B cell (primary cell): ENCODE measurements at regions not wholly inside any gene's neighbourhood (a gene's known extent, or its start where the extent isn't known, plus 50 kb on each side); places are given as distances from the start of the nearest gene placed in this dataset.

Source experiments
- ATAC-seq: fragments of 200-7000 bp; cut with Tn5 transposase; one replicate; pipeline ENCODE4 v1.10.0; 2021; ENCODE audit warnings: low read depth, mild to moderate bottlenecking, moderate number of reproducible peaks, moderate library complexity
- CTCF ChIA-PET: fragments of 350-600 bp; sonication (Branson Sonifier 250); formaldehyde crosslinking; loops from one replicate; lab custom pipeline; 2021; ENCODE audit warnings: antibody characterized with exemption, inconsistent platforms; lab: Charles Lee
- POLR2A ChIA-PET: fragments of 350-600 bp; sonication (Branson Sonifier 250); formaldehyde crosslinking; loops from one replicate; lab custom pipeline; 2021; ENCODE audit warnings: antibody characterized with exemption; lab: Charles Lee
- DNase-seq: peaks from one replicate; pipeline ENCODE4 v3.0.0; 2013
- H2AFZ ChIP-seq: 2 replicates; pipeline ENCODE4 v1.6.1; 2012; ENCODE audit warnings: mild to moderate bottlenecking, low read depth, low read length; ENCODE audit not compliant: insufficient read depth, poor library complexity, severe bottlenecking
- H3K27ac ChIP-seq, 2 donors: 1 replicate in 1 of 2; 2 replicates in 1 of 2; pipeline ENCODE4 v1.5.1; 2012 to 2013; ENCODE audit warnings: low read length in 2 of 2, mild to moderate bottlenecking in 2 of 2, moderate library complexity in 1 of 2
- H3K27me3 ChIP-seq, 4 experiments: fragments of 200-600 bp in 1 of 4; sonication (generic) in 1 of 4; replicated peaks in 1 of 4; 1 replicate in 2 of 4; 2 replicates in 2 of 4; pipeline versions ENCODE4 v1.6.1 to v1.7.0; 2013 to 2016; ENCODE audit warnings: low read length in 3 of 4, mild to moderate bottlenecking in 2 of 4, mixed read lengths in 1 of 4, moderate library complexity in 1 of 4; ENCODE audit not compliant: insufficient read depth in 4 of 4, control insufficient read depth in 3 of 4; ENCODE audit errors: control extremely low read depth in 1 of 4
- H3K36me3 ChIP-seq, 2 experiments: replicated peaks in 1 of 2; 1 replicate in 1 of 2; 2 replicates in 1 of 2; pipeline versions ENCODE4 v1.6.1 to v1.7.1; 2013; ENCODE audit warnings: low read length in 1 of 2; ENCODE audit not compliant: insufficient read depth in 2 of 2, control insufficient read depth in 1 of 2; ENCODE audit errors: control extremely low read depth in 1 of 2, extremely low read depth in 1 of 2
- H3K4me1 ChIP-seq, 2 donors: fragments of 200-600 bp in 1 of 2; sonication (generic) in 1 of 2; 1 replicate in 1 of 2; 2 replicates in 1 of 2; pipeline versions ENCODE4 v1.5.1 to v1.6.1; 2013 to 2017; ENCODE audit warnings: low read length in 2 of 2; ENCODE audit not compliant: control insufficient read depth in 2 of 2, insufficient read depth in 2 of 2
- H3K4me2 ChIP-seq: replicated peaks from 2 replicates; pipeline ENCODE3; 2012; ENCODE audit warnings: mild to moderate bottlenecking, low read depth, low read length; ENCODE audit not compliant: poor library complexity, severe bottlenecking
- H3K4me3 ChIP-seq, 5 experiments: fragments of 200-600 bp in 1 of 5; sonication (generic) in 1 of 5; 1 replicate in 3 of 5; 2 replicates in 2 of 5; pipeline versions ENCODE4 v1.5.1 to v1.7.0; 2011 to 2016; ENCODE audit warnings: low read length in 4 of 5, mild to moderate bottlenecking in 4 of 5, low read depth in 2 of 5, control low read depth in 1 of 5, moderate library complexity in 1 of 5; ENCODE audit not compliant: insufficient read depth in 1 of 5; ENCODE audit errors: control extremely low read depth in 1 of 5, extremely low read depth in 1 of 5
- H3K79me2 ChIP-seq: fragments of 200-600 bp; sonication (generic); one replicate; pipeline ENCODE4 v1.6.0; 2016; ENCODE audit warnings: low read length; ENCODE audit not compliant: control insufficient read depth, insufficient read depth
- H3K9ac ChIP-seq: fragments of 200-600 bp; sonication (generic); 2 replicates; pipeline ENCODE4 v1.6.1; 2017; ENCODE audit warnings: mild to moderate bottlenecking, low read length, moderate library complexity
- H3K9me3 ChIP-seq, 3 donors: one replicate each; pipeline versions ENCODE4 v1.6.1 to v1.7.1; 2013; ENCODE audit warnings: low read length in 2 of 3; ENCODE audit not compliant: control insufficient read depth in 2 of 3, insufficient read depth in 1 of 3; ENCODE audit errors: control extremely low read depth in 1 of 3
- H4K20me1 ChIP-seq: 2 replicates; pipeline ENCODE4 v1.6.0; 2012; ENCODE audit warnings: mild to moderate bottlenecking, low read length; ENCODE audit not compliant: insufficient read depth, control insufficient read depth, poor library complexity, severe bottlenecking
- H3K27ac Mint-ChIP-seq: one replicate; pipeline ENCODE4 v1.8.0; 2021; ENCODE audit warnings: mixed read lengths
- H3K27me3 Mint-ChIP-seq: one replicate; pipeline ENCODE4 v1.8.0; 2021; ENCODE audit warnings: mixed read lengths
- H3K4me1 Mint-ChIP-seq: one replicate; pipeline ENCODE4 v1.8.0; 2021; ENCODE audit warnings: mixed read lengths
- H3K4me3 Mint-ChIP-seq: one replicate; pipeline ENCODE4 v1.8.0; 2021; ENCODE audit warnings: mixed read lengths
- H3K9me3 Mint-ChIP-seq: one replicate; pipeline ENCODE4 v1.8.0; 2022; ENCODE audit warnings: mixed read lengths; ENCODE audit not compliant: insufficient read depth
- CTCF ChIP-seq: fragments of 200-600 bp; IDR thresholded peaks from one replicate; pipeline ENCODE4 v1.8.0; 2022; ENCODE audit warnings: antibody characterized with exemption, mild to moderate bottlenecking
- EZH2 ChIP-seq: IDR thresholded peaks from 2 replicates; pipeline ENCODE4 v1.6.1; 2012; ENCODE audit warnings: borderline replicate concordance, low read depth, mild to moderate bottlenecking, moderate library complexity, low read length; ENCODE audit not compliant: insufficient read depth, poor library complexity, severe bottlenecking
- WGBS: methylation state at CpG from one replicate; pipeline ENCODE4 v1.1.5; 2013; ENCODE audit warnings: missing lambda C conversion rate; ENCODE audit not compliant: insufficient coverage; 5-methylcytosine and 5-hydroxymethylcytosine counted together
- intact Hi-C: fragments of 100-400 bp; cut with micrococcal nuclease; formaldehyde crosslinking; loops from one replicate; pipeline ENCODE4 v1.10.0; 2022

GRCh38 chr12:94872007-94872653, 131.4 kb downstream of the NDUFA12 start:
- no peak for TF ChIP-seq EZH2
- no peak for TF ChIP-seq CTCF
- H3K4me3 Mint-ChIP-seq = peak overlapping the region; percentile 78
- Histone ChIP-seq H3K27me3 (peaks cover 0 to 35% (median 15%) of the 10 kb centered on the region in 4 experiments), H3K79me2 (no peaks in the 10 kb centered on the region), H3K4me1 (peaks cover 33 to 37% of the 10 kb centered on the region in 2 donors), H4K20me1 (no peaks in the 10 kb centered on the region), H3K36me3 (no peaks in the 10 kb centered on the region), H3K4me2 (peak overlapping the region; percentile 97), H2AFZ (peak overlapping the region; percentile 85), H3K9me3 (peaks cover 0 to 2% (median 0%) of the 10 kb centered on the region in 3 donors), H3K27ac (no peak overlapping the region), H3K4me3 (no peak overlapping the region), H3K9ac (no peak overlapping the region)
- H3K4me1 Mint-ChIP-seq = peaks cover 40% of the 10 kb centered on the region
- peaks cover 24% of the 10 kb centered on the region for H3K27me3 Mint-ChIP-seq
- ChIA-PET POLR2A (no interaction called here), CTCF (interaction anchor here (1.1 to 6.8 kb wide), 4 partner anchors 56 to 337 kb away, joined by 3 to 108 read pairs (median 14); no protein-coding TSS in a partner anchor)
- H3K9me3 Mint-ChIP-seq = no peaks in the 10 kb centered on the region
- intact Hi-C loops = loop anchor here (5.0 to 10.0 kb wide), 2 partner anchors 40 to 343 kb away; partner anchors contain the start of genes FGD6 and VEZT
- DNase-seq (no peak), ATAC-seq (no peak)
- no peak overlapping the region for H3K27ac Mint-ChIP-seq
- 86% methylated on average over 7 of the region's 11 CpGs for WGBS

- no peak for DNase-seq
- no peak for TF ChIP-seq CTCF
- no peak for TF ChIP-seq EZH2
- intact Hi-C loops = loop anchor here (5.0 to 10.0 kb wide), 2 partner anchors 38 to 344 kb away; partner anchors contain the start of genes FGD6 and VEZT
- no peaks in the 10 kb centered on the region for H4K20me1 ChIP-seq
- H3K36me3 ChIP-seq = no peaks in the 10 kb centered on the region
- Mint-ChIP-seq H3K27me3 (peaks cover 20% of the 10 kb centered on the region), H3K4me1 (peaks cover 37% of the 10 kb centered on the region), H3K9me3 (no peaks in the 10 kb centered on the region), H3K4me3 (no peak overlapping the region), H3K27ac (no peak overlapping the region)
- H3K4me3 ChIP-seq = no peak overlapping the region
- ChIA-PET CTCF (interaction anchor here (0.9 to 6.8 kb wide), 5 partner anchors 29 to 162 kb away, joined by 3 to 108 read pairs (median 3); no protein-coding TSS in a partner anchor), POLR2A (no interaction called here)
- H3K4me2 ChIP-seq = no peak overlapping the region
- H3K9ac ChIP-seq = no peak overlapping the region
- H3K4me1 ChIP-seq = peaks cover 31 to 36% of the 10 kb centered on the region in 2 donors
- no peak overlapping the region for H2AFZ ChIP-seq
- no peaks in the 10 kb centered on the region for H3K79me2 ChIP-seq
- no peak for ATAC-seq
- H3K9me3 ChIP-seq = no peaks in the 10 kb centered on the region
- peaks cover 0 to 34% (median 15%) of the 10 kb centered on the region in 4 experiments for H3K27me3 ChIP-seq
- no peak overlapping the region for H3K27ac ChIP-seq
- no CpG with 5 or more reads among the region's 5 CpGs for WGBS
These were observed 133.0 kb downstream of the NDUFA12 start for GRCh38 chr12:94870511-94870910.
